K562 (cell line): ENCODE measurements at regions not wholly inside any gene's neighbourhood (a gene's known extent, or its start where the extent isn't known, plus 50 kb on each side); places are given as distances from the start of the nearest gene placed in this dataset.

Experiments used
- ATAC-seq: fragments of 200-7000 bp; cut with Tn5 transposase; 3 replicates; pipeline ENCODE4 v1.9.1; 2020; ENCODE audit warnings: moderate library complexity
- BruUV-seq: library from RNA; stranded (reverse); fragments of 400-500 nt; replicated peaks from 2 replicates; lab custom pipeline; 2021; lab: Mats Ljungman, UMichigan
- CTCF ChIA-PET: fragments of 300-600 bp; formaldehyde crosslinking; extraction: SDS; loops from one replicate; lab custom pipeline; 2021; ENCODE audit warnings: low intra/inter-chr PET ratio; lab: Yijun Ruan, JAX
- POLR2A ChIA-PET: fragments of 300-600, 350-650 bp; sonication (Branson Sonifier 250); formaldehyde crosslinking; extraction: SDS; loops from one replicate; lab custom pipeline; 2021; ENCODE audit warnings: antibody characterized with exemption, inconsistent platforms; lab: Yijun Ruan, JAX
- DNase-seq, 4 experiments: peaks; one replicate each; pipeline versions ENCODE4 v3.0.0 to v3.0.0-alpha.2; 2011 to 2018; ENCODE audit warnings: low spot score in 3 of 4, mixed read lengths in 3 of 4; ENCODE audit errors: extremely low read depth in 1 of 4
- FAIRE-seq: peaks from 2 replicates; lab custom pipeline; 2011; peaks lifted over from hg19 to GRCh38; lab: Jason Lieb, UNC
- H2AFZ ChIP-seq: 2 replicates; pipeline ENCODE4 v1.6.0; 2011; ENCODE audit warnings: low read depth, low read length, control low read depth, inconsistent platforms
- H3K27ac ChIP-seq: fragments of 200-600 bp; 3 replicates; pipeline ENCODE4 v1.8.0; 2011; ENCODE audit warnings: low read depth, mild to moderate bottlenecking, control low read depth, inconsistent platforms, low read length, moderate library complexity, mixed read lengths; ENCODE audit errors: extremely low read depth
- H3K27me3 ChIP-seq, 2 experiments: fragments of 300-600 bp in 1 of 2; 2 replicates in 1 of 2; 3 replicates in 1 of 2; pipeline versions ENCODE4 v1.6.0 to v1.8.0; 2011; ENCODE audit warnings: inconsistent platforms in 2 of 2, low read length in 2 of 2, mild to moderate bottlenecking in 1 of 2, mixed read lengths in 1 of 2, moderate library complexity in 1 of 2; ENCODE audit not compliant: control insufficient read depth in 2 of 2, insufficient read depth in 2 of 2
- H3K36me3 ChIP-seq: fragments of 300-600 bp; 3 replicates; pipeline ENCODE4 v1.8.0; 2011; ENCODE audit warnings: mild to moderate bottlenecking, low read length, inconsistent platforms; ENCODE audit not compliant: control insufficient read depth, insufficient read depth
- H3K4me1 ChIP-seq, 2 experiments: fragments of 200-600 bp in 1 of 2; replicated peaks in 1 of 2; 2 replicates in 1 of 2; 3 replicates in 1 of 2; pipeline versions ENCODE4 v1.5.1 to v1.8.0; 2011; ENCODE audit warnings: inconsistent platforms in 2 of 2, low read length in 2 of 2, mild to moderate bottlenecking in 1 of 2, mixed read lengths in 1 of 2, moderate library complexity in 1 of 2; ENCODE audit not compliant: control insufficient read depth in 2 of 2, insufficient read depth in 2 of 2
- H3K4me2 ChIP-seq: 2 replicates; pipeline ENCODE4 v1.6.1; 2011; ENCODE audit warnings: low read length, control low read depth, inconsistent platforms, mixed read lengths; ENCODE audit not compliant: insufficient read depth
- H3K4me3 ChIP-seq: fragments of 200-600 bp; sonication (generic), shearing (Covaris generic); 2 replicates; pipeline ENCODE4 v1.5.1; 2016; ENCODE audit warnings: control low read depth, inconsistent platforms
- H3K79me2 ChIP-seq: fragments of 200-600 bp; 3 replicates; pipeline ENCODE4 v1.8.0; 2011; ENCODE audit warnings: low read length, inconsistent platforms; ENCODE audit not compliant: control insufficient read depth, insufficient read depth
- H3K9ac ChIP-seq, 2 experiments: 2 replicates each; pipeline versions ENCODE4 v1.6.0 to v1.6.1; 2011; ENCODE audit warnings: low read depth in 2 of 2, low read length in 2 of 2, control low read depth in 1 of 2, inconsistent platforms in 1 of 2, mild to moderate bottlenecking in 1 of 2, mixed read lengths in 1 of 2; ENCODE audit not compliant: insufficient read depth in 1 of 2
- H3K9me1 ChIP-seq: one replicate; pipeline ENCODE4 v1.6.0; 2011; ENCODE audit warnings: inconsistent platforms, mild to moderate bottlenecking, low read length, moderate library complexity; ENCODE audit not compliant: control insufficient read depth, insufficient read depth
- H3K9me3 ChIP-seq: replicated peaks from 2 replicates; pipeline ENCODE4 v1.5.1; 2011; ENCODE audit warnings: low read depth, low read length, inconsistent platforms; ENCODE audit not compliant: control insufficient read depth, insufficient read depth
- H4K20me1 ChIP-seq: replicated peaks from 2 replicates; pipeline ENCODE4 v1.6.1; 2011; ENCODE audit warnings: low read length, inconsistent platforms, mixed read lengths; ENCODE audit not compliant: control insufficient read depth, insufficient read depth
- CREB3 ChIP-seq: fragments of 450-650 bp; conservative IDR thresholded peaks from 2 replicates; pipeline ENCODE4 v1.6.1; 2016; ENCODE audit warnings: missing genetic modification characterization, low read depth, mild to moderate bottlenecking, missing compliant biosample characterization, moderate library complexity
- EWSR1 ChIP-seq: fragments of 450-650 bp; IDR thresholded peaks from 2 replicates; pipeline ENCODE4 v1.6.1; 2018; ENCODE audit warnings: borderline replicate concordance, mild to moderate bottlenecking, low read depth, moderate library complexity; ENCODE audit not compliant: partially characterized antibody
- HEY1 ChIP-seq: fragments of 250-450 bp; sonication (Bioruptor Pico); IDR thresholded peaks from 2 replicates; pipeline ENCODE4 v1.5.0; 2020; ENCODE audit warnings: mild to moderate bottlenecking, moderate library complexity, borderline replicate concordance
- HNRNPK ChIP-seq: fragments of 200-400 bp; formaldehyde crosslinking; IDR thresholded peaks from one replicate; pipeline ENCODE4 v1.6.1; 2018; ENCODE audit warnings: mild to moderate bottlenecking, low read depth, low read length; ENCODE audit not compliant: poor library complexity, severe bottlenecking
- MAFF ChIP-seq: IDR thresholded peaks from 2 replicates; pipeline ENCODE4 v1.6.1; 2012; ENCODE audit warnings: low read length, improper control_type of control experiment
- MXD1 ChIP-seq: fragments of 250-450 bp; sonication (Bioruptor Pico); IDR thresholded peaks from 2 replicates; pipeline ENCODE4 v1.8.0; 2021; ENCODE audit warnings: borderline replicate concordance, mild to moderate bottlenecking, moderate library complexity; ENCODE audit not compliant: poor library complexity, severe bottlenecking
- SMARCE1 ChIP-seq: fragments of 450-650 bp; IDR thresholded peaks from 2 replicates; pipeline ENCODE4 v1.7.1; 2016; ENCODE audit warnings: mild to moderate bottlenecking
- U2AF1 ChIP-seq: fragments of 200-400 bp; formaldehyde crosslinking; optimal IDR thresholded peaks from 2 replicates; pipeline ENCODE3; 2017; ENCODE audit warnings: mild to moderate bottlenecking, low read depth, low read length, moderate library complexity
- ZNF212 ChIP-seq: fragments of 450-650 bp; formaldehyde crosslinking; IDR thresholded peaks from 2 replicates; pipeline ENCODE4 v1.4.0; 2020; ENCODE audit warnings: mild to moderate bottlenecking
- ZNF232 ChIP-seq: sonication (generic); formaldehyde crosslinking; IDR thresholded peaks from 2 replicates; pipeline ENCODE4 v1.8.0; 2022; ENCODE audit warnings: mild to moderate bottlenecking, missing genetic modification reagents
- ZNF57 ChIP-seq: fragments of 450-650 bp; formaldehyde crosslinking; IDR thresholded peaks from 2 replicates; pipeline ENCODE4 v1.4.0; 2020; ENCODE audit warnings: mild to moderate bottlenecking, moderate library complexity
- WGBS: fragments of 100-300 bp; shearing (Covaris generic); methylation state at CpG from one replicate; pipeline ENCODE4 v1.1.6; 2016; ENCODE audit warnings: low coverage, mixed read lengths; ENCODE audit not compliant: insufficient coverage; ENCODE audit errors: missing lambda C conversion rate; 5-methylcytosine and 5-hydroxymethylcytosine counted together
- in situ Hi-C: fragments of 300-500 bp; cut with MboI; formaldehyde crosslinking; loops from 4 replicates; pipeline ENCODE4 v1.15.0; 2018; ENCODE audit warnings: inconsistent platforms, mixed read lengths
- intact Hi-C: fragments of 100-400 bp; cut with micrococcal nuclease; formaldehyde crosslinking; loops from 2 replicates; pipeline ENCODE4 v1.14.2; 2022

GRCh38 chr10:89975071-89975470 lies 273.7 kb downstream of the KIF20B start:
- FAIRE-seq (no peak), ATAC-seq (no peak), DNase-seq (no peak)
- TF ChIP-seq EWSR1 (no peak), U2AF1 (no peak), SMARCE1 (no peak), MAFF (no peak), ZNF57 (CRISPR knock-in tag) (no peak), HNRNPK (no peak)
- Histone ChIP-seq H3K27me3 (no peaks in the 10 kb centered on the region), H3K9ac (no peak overlapping the region), H3K27ac (no peak overlapping the region), H3K9me3 (no peaks in the 10 kb centered on the region), H3K4me3 (no peak overlapping the region), H3K9me1 (no peaks in the 10 kb centered on the region), H4K20me1 (no peaks in the 10 kb centered on the region), H2AFZ (no peak overlapping the region), H3K79me2 (no peaks in the 10 kb centered on the region), H3K4me1 (no peaks in the 10 kb centered on the region), H3K36me3 (no peaks in the 10 kb centered on the region), H3K4me2 (no peak overlapping the region)
- intact Hi-C loops (no loop called here), in situ Hi-C loops (no loop called here)
- 0% methylated on average over 2 of the region's 2 CpGs for WGBS
- POLR2A ChIA-PET = no interaction called here
- CTCF ChIA-PET = no interaction called here
- no TSS peak for BruUV-seq

GRCh38 chr10:89975771-89976170 lies 274.4 kb downstream of the KIF20B start:
- Histone ChIP-seq H3K9me3 (no peaks in the 10 kb centered on the region), H3K4me3 (no peak overlapping the region), H3K79me2 (no peaks in the 10 kb centered on the region), H2AFZ (no peak overlapping the region), H4K20me1 (no peaks in the 10 kb centered on the region), H3K36me3 (no peaks in the 10 kb centered on the region), H3K27ac (no peak overlapping the region), H3K9ac (no peak overlapping the region), H3K9me1 (no peaks in the 10 kb centered on the region), H3K27me3 (no peaks in the 10 kb centered on the region), H3K4me1 (no peaks in the 10 kb centered on the region), H3K4me2 (no peak overlapping the region)
- ChIA-PET CTCF (no interaction called here), POLR2A (no interaction called here)
- FAIRE-seq = no peak
- TF ChIP-seq HEY1 (no peak), CREB3 (tag) (no peak), ZNF212 (no peak), MXD1 (CRISPR knock-in tag) (no peak), ZNF232 (CRISPR knock-in tag) (no peak)
- no TSS peak for BruUV-seq
- ATAC-seq = no peak
- intact Hi-C loops (no loop called here), in situ Hi-C loops (no loop called here)
- 0% methylated on average over 1 of the region's 2 CpGs for WGBS
- DNase-seq = no peak
